ENCODE measurements at regions not wholly inside any gene's neighbourhood (a gene's known extent, or its start where the extent isn't known, plus 50 kb on each side); places are given as distances from the start of the nearest gene placed in this dataset.

DNA sequence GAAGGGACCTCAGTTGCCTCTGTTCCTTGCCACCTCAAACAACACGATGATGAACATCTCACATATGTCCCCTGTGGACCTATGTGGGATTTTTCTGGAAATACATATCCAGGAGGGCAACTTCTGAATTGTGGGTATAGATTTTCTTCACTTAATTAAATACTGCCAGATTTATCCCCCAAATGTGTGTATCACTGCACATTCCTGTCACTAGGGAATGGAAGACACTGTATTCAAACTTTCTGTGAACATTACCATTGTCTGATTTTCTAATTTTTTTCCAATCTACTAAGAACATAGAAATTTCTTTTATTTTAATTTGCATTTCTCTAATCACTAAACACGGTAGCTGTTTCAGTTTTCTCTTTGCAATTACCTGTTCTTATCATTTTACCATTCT lies 102.0 kb upstream of the MRPS22 start:
- Histone ChIP-seq H3K27me3 (peaks cover 88% of the 10 kb centered on the region), H3K27ac (no peak overlapping the region), H3K4me1 (ENCODE audit: control insufficient read depth in 1 of 2, insufficient read depth in 1 of 2, low read depth in 1 of 2, low read length in 1 of 2) (no peaks in the 10 kb centered on the region), H3K36me3 (no peaks in the 10 kb centered on the region), H3K9me3 (no peaks in the 10 kb centered on the region), H3K4me3 (ENCODE audit: low read depth in 1 of 2, low read length in 1 of 2) (no peak overlapping the region)
- TF ChIP-seq, protein P1, sequence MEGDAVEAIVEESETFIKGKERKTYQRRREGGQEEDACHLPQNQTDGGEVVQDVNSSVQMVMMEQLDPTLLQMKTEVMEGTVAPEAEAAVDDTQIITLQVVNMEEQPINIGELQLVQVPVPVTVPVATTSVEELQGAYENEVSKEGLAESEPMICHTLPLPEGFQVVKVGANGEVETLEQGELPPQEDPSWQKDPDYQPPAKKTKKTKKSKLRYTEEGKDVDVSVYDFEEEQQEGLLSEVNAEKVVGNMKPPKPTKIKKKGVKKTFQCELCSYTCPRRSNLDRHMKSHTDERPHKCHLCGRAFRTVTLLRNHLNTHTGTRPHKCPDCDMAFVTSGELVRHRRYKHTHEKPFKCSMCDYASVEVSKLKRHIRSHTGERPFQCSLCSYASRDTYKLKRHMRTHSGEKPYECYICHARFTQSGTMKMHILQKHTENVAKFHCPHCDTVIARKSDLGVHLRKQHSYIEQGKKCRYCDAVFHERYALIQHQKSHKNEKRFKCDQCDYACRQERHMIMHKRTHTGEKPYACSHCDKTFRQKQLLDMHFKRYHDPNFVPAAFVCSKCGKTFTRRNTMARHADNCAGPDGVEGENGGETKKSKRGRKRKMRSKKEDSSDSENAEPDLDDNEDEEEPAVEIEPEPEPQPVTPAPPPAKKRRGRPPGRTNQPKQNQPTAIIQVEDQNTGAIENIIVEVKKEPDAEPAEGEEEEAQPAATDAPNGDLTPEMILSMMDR (IDR thresholded peaks at IDR 0.05), result no peak

DNA sequence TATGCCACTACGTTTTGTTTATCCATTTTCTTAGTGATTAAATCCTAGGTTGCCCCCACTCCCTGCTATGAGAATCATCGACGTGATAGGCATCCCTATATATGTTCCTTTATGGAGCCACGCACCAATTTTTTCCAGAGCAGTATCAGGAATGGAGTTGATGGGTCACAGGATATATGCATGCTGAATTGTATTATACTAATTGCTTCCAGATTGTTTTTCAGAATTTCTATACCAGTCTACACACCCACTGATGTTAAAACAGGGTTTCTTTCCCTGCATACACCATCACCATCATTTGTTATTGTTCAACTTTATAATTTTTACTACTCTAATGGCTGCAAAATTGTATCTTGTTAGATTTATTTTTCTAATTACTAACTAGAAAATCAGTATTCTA lies 100.1 kb upstream of the MRPS22 start:
- Histone ChIP-seq H3K4me1 (ENCODE audit: control insufficient read depth in 1 of 2, insufficient read depth in 1 of 2, low read depth in 1 of 2, low read length in 1 of 2) (no peaks in the 10 kb centered on the region), H3K27me3 (peaks cover 85% of the 10 kb centered on the region), H3K9me3 (no peaks in the 10 kb centered on the region), H3K4me3 (ENCODE audit: low read depth in 1 of 2, low read length in 1 of 2) (no peak overlapping the region), H3K36me3 (no peaks in the 10 kb centered on the region), H3K27ac (no peak overlapping the region)
- TF ChIP-seq, protein P1 (IDR thresholded peaks at IDR 0.05), result no peak

DNA sequence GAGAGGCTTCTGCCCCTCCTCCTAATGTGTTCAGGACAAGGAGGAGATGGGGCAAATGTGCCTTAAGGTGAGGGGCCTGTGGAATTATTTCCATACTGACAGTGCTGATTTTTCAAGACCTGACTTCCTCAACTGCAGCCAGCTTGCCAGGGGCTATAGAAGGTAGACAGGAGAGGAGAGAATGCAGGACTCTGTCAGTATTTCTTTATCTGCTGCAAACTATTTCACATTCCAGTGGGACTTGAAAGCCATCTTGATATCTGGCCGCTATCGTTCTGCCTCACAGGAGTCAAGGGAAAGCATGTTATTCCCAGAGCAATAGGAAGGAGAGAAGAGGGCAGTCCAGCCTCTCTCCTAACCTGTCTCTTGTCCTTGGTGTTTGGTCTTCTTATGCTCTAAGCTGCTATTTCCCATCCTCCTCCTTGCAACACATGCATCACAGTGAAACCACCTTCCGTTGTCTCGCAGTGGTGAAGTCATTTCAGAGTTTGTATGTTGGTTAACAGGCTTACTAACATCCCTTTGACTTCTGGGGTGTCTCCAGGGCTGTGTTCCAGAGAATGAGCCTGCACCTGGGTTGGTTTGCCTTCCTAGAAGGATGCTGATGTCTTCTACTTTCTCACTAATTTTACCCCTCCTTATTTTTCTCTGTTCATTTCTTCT lies 95.1 kb upstream of the MRPS22 start:
- H3K4me3 ChIP-seq (ENCODE audit: low read depth in 1 of 2, low read length in 1 of 2), result no peak overlapping the region
- no peaks in the 10 kb centered on the region for H3K36me3 ChIP-seq
- H3K27me3 ChIP-seq, result peaks cover 45% of the 10 kb centered on the region
- H3K4me1 ChIP-seq (ENCODE audit: control insufficient read depth in 1 of 2, insufficient read depth in 1 of 2, low read depth in 1 of 2, low read length in 1 of 2), result no peaks in the 10 kb centered on the region
- TF ChIP-seq, protein P1 (IDR thresholded peaks at IDR 0.05), result no peak
- no peak overlapping the region for H3K27ac ChIP-seq
- no peaks in the 10 kb centered on the region for H3K9me3 ChIP-seq

DNA sequence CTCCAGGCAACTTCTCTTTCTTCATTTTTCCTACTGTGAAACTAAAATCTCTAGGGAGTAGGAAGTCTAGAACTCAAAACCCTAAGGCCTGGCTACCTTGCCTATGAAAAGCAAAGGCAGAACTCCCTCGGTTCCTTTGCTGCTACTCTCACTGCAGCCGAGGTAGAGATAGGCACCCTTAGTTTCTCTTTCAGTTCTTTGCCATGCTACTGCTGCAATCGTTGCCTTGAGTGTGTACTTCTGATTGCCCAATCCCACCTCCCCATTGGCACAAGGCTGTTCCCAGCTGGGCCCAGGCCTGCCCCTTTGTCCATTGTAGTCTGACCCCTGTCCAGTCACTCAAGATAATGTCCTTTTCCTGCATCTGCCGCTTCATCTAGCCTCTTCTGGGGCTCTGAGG lies 92.3 kb upstream of the MRPS22 start:
- Histone ChIP-seq H3K27me3 (peaks cover 23% of the 10 kb centered on the region), H3K27ac (no peak overlapping the region), H3K36me3 (no peaks in the 10 kb centered on the region), H3K9me3 (no peaks in the 10 kb centered on the region), H3K4me3 (ENCODE audit: low read depth in 1 of 2, low read length in 1 of 2) (no peak overlapping the region), H3K4me1 (ENCODE audit: control insufficient read depth in 1 of 2, insufficient read depth in 1 of 2, low read depth in 1 of 2, low read length in 1 of 2) (no peaks in the 10 kb centered on the region)
- TF ChIP-seq, protein P1 (IDR thresholded peaks at IDR 0.05), result no peak

DNA sequence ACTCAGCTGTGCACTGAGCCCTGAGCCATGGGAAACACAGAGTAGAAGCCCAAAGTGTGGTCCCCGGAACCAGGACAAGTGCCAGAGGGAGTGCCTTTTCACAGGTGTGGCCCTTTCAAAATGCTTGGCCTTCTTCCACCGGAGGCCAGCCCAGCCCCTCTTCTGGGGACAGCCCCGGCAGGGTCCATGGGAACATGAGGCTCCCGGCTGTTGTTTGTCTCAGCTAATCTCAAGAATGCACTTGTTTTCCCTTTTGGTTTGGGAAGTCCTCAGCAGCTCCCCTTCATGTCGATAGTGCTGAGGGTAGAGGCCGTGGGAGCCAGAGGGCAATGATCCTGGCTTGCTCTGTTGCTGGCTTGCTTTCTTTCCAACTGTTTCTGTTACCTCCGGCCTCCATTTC lies 91.1 kb upstream of the MRPS22 start:
- no peaks in the 10 kb centered on the region for H3K36me3 ChIP-seq

More for the DNA sequence above, 91.1 kb upstream of the MRPS22 start:
- no peak overlapping the region for H3K27ac ChIP-seq
- H3K4me3 ChIP-seq (ENCODE audit: low read depth in 1 of 2, low read length in 1 of 2), result no peak overlapping the region
- TF ChIP-seq, protein P1 (IDR thresholded peaks at IDR 0.05), result no peak
- no peaks in the 10 kb centered on the region for H3K9me3 ChIP-seq
- peaks cover 20% of the 10 kb centered on the region for H3K27me3 ChIP-seq
- H3K4me1 ChIP-seq (ENCODE audit: control insufficient read depth in 1 of 2, insufficient read depth in 1 of 2, low read depth in 1 of 2, low read length in 1 of 2), result no peaks in the 10 kb centered on the region

Measured in neutrophil (primary cell).